ENCODE measurements at regions not wholly inside any gene's neighbourhood (a gene's known extent, or its start where the extent isn't known, plus 50 kb on each side); places are given as distances from the start of the nearest gene placed in this dataset.

DNA sequence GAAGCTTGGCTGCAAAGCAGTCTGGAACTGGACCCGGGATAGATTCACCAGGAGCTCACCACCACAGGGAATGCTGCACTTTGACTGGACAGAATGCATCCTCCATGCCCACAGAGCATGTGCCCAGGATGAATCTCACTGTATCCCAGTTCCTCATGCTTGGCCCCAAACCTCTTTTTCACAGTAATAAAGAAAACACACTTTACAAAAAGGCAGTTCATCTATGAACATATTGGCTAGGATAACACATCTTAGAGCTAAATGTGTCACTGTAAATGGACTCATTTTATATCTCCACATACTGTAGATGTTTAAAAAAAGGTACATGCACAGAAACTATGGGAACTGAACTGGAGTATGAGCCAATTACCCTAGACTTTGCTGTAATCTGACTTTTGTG, 266.9 kb downstream of the TOX3 start:
- BruUV-seq (replicated peaks), result no TSS peak
- FAIRE-seq, result no peak

More for the DNA sequence above, 266.9 kb downstream of the TOX3 start:
- ChIA-PET CTCF (no interaction called here), POLR2A (no interaction called here)
- Histone ChIP-seq H2AFZ (ENCODE audit: low read depth, low read length) (no peak overlapping the region), H3K27me3 (ENCODE audit: control insufficient read depth in 2 of 2, insufficient read depth in 2 of 2, low read length in 2 of 2) (no peaks in the 10 kb centered on the region), H3K9me1 (replicated peaks; ENCODE audit: control insufficient read depth, extremely low read depth, insufficient read depth, low read length) (no peaks in the 10 kb centered on the region), H3K4me3 (replicated peaks in 1 of 3; ENCODE audit: insufficient read depth in 1 of 3, low read depth in 1 of 3, low read length in 3 of 3) (no peak overlapping the region), H3K79me2 (ENCODE audit: control insufficient read depth, insufficient read depth, low read length) (no peaks in the 10 kb centered on the region), H3K4me2 (ENCODE audit: insufficient read depth, low read length) (no peak overlapping the region), H3K9ac (replicated peaks; ENCODE audit: extremely low read depth, insufficient read depth, low read length) (no peak overlapping the region), H3K27ac (ENCODE audit: insufficient read depth, low read depth, low read length) (no peak overlapping the region), H3K4me1 (ENCODE audit: control insufficient read depth, extremely low read depth, insufficient read depth, low read length) (no peaks in the 10 kb centered on the region), H3K9me3 (replicated peaks; ENCODE audit: control insufficient read depth, insufficient read depth, low read length) (no peaks in the 10 kb centered on the region), H3K36me3 (ENCODE audit: control insufficient read depth in 2 of 2, extremely low read depth in 1 of 2, insufficient read depth in 2 of 2, low read length in 2 of 2) (no peaks in the 10 kb centered on the region), H4K20me1 (replicated peaks; ENCODE audit: control insufficient read depth, extremely low read depth, insufficient read depth, low read length) (no peaks in the 10 kb centered on the region)
- dilution Hi-C loops (cut with MboI; ENCODE audit: extremely low pct_ligation_motif_present, low sequenced_read_pairs), result no loop called here
- intact Hi-C loops (cut with micrococcal nuclease), result no loop called here
- no peak for DNase-seq (ENCODE audit: low read depth, low spot score)
- no peak for TF ChIP-seq POLR2A (IDR thresholded peaks at IDR 0.05; ENCODE audit: low read depth, low read length)
- TF ChIP-seq GATA2 (IDR thresholded peaks at IDR 0.05; ENCODE audit: insufficient read depth, insufficient read length, low read depth, low read length), result no peak
- TF ChIP-seq, protein P1, sequence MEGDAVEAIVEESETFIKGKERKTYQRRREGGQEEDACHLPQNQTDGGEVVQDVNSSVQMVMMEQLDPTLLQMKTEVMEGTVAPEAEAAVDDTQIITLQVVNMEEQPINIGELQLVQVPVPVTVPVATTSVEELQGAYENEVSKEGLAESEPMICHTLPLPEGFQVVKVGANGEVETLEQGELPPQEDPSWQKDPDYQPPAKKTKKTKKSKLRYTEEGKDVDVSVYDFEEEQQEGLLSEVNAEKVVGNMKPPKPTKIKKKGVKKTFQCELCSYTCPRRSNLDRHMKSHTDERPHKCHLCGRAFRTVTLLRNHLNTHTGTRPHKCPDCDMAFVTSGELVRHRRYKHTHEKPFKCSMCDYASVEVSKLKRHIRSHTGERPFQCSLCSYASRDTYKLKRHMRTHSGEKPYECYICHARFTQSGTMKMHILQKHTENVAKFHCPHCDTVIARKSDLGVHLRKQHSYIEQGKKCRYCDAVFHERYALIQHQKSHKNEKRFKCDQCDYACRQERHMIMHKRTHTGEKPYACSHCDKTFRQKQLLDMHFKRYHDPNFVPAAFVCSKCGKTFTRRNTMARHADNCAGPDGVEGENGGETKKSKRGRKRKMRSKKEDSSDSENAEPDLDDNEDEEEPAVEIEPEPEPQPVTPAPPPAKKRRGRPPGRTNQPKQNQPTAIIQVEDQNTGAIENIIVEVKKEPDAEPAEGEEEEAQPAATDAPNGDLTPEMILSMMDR (IDR thresholded peaks at IDR 0.05; ENCODE audit: extremely low read depth in 1 of 2, insufficient read depth in 1 of 2, low read depth in 1 of 2, low read length in 2 of 2), result no peak
- no peak for TF ChIP-seq EZH2 (IDR thresholded peaks at IDR 0.05; ENCODE audit: borderline replicate concordance, low read depth, low read length, severe bottlenecking)
- TF ChIP-seq FOS (IDR thresholded peaks at IDR 0.05; ENCODE audit: borderline replicate concordance, insufficient read depth, low read length), result no peak
- TF ChIP-seq POLR2AphosphoS5 (IDR thresholded peaks at IDR 0.05; ENCODE audit: insufficient read depth, low read depth, low read length), result no peak
- TF ChIP-seq, protein P2, sequence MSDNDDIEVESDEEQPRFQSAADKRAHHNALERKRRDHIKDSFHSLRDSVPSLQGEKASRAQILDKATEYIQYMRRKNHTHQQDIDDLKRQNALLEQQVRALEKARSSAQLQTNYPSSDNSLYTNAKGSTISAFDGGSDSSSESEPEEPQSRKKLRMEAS (IDR thresholded peaks at IDR 0.05; ENCODE audit: insufficient read depth, insufficient read length), result no peak
- TF ChIP-seq JUN (IDR thresholded peaks at IDR 0.05; ENCODE audit: borderline replicate concordance, insufficient read depth, insufficient read length, low read depth), result no peak
- no peak for TF ChIP-seq MYC (IDR thresholded peaks at IDR 0.05; ENCODE audit: low read depth, low read length)

Measured in endothelial cell of umbilical vein (primary cell).